COLO668 (cell line): ENCODE measurements at regions not wholly inside any gene's neighbourhood (a gene's known extent, or its start where the extent isn't known, plus 50 kb on each side); places are given as distances from the start of the nearest gene placed in this dataset.

ENCODE experiments used
- DNase-seq: peaks from one replicate; lab custom pipeline; 2025; ENCODE audit not compliant: unreplicated experiment; lab: John Stamatoyannopoulos, UW

- no peak for DNase-seq
Observed at GRCh38 chr6:21459641-21460040, 133.9 kb upstream of the SOX4 start.

DNA sequence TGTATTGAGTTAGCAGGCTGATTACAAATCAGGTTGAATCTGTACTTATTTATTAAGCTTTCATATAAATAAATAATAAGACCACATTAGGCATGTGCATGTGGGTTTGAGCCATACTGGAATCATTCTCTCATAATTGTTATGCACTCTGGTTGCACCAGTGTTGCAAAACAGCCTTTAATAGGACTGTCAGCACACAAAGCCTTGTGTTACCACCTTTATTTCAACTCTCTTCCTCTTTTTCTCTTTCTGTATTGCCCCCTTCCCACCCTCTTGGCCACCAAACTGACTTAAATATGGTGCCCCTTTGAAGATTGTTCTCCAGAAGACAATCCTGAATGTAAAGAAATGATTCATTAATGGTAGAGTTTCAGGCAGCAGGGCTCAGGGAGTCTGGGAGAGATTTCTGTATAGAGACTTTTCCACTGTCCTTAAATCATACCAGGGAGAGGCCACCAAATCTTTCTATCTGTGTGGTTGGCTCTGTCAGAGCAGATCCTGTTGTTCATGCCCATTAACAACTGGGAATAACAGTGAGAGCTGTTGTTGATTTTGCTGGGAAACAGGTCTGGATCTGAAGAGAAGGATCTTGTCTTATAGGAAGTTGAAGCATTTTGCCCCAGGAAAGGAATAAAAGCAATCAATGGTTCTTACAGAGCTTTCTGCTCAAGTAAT lies 131.6 kb upstream of the SOX4 start:
- DNase-seq = no peak

GRCh38 chr6:21462519-21462852 lies 131.1 kb upstream of the SOX4 start:
- DNase-seq = no peak

DNA sequence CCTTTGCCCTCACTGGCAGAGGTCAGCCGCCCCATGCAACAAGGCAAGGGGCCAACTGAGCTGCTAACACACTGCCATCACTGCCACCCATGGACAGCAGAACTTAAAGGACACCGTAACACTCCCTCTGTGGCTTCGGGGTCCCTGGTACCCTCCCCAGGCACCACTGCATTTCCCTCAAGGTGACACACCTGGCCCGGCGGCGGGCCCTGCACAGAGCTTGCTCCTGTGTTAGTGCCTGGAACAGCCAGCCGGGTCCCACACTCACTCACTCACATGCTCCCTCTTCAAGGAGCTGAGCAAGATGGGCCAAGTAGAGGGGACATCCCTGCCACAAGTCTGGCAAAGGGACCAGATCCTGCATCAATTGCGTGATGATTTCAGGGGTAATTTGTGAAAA lies 126.5 kb upstream of the SOX4 start:
- no peak for DNase-seq

DNA sequence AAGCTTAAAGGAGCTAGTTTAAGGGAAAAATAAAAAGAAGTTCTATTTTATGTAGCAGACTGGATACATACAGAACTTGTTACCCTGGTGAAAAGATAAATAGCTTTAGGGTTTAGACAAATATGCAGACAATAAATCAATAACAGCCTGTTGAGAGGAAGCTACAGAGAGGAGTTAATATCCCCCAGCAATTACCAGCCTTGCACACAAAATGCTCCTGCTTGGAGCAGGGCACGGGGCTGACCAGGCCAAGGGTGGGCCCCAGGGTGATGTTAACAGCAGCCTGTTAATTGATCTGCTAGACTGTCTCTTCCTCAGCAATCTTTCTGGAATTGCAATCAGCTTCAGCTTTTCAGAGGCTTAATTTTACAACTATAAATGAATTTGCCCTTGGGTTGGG lies 125.1 kb upstream of the SOX4 start:
- peak; percentile 12 for DNase-seq

DNA sequence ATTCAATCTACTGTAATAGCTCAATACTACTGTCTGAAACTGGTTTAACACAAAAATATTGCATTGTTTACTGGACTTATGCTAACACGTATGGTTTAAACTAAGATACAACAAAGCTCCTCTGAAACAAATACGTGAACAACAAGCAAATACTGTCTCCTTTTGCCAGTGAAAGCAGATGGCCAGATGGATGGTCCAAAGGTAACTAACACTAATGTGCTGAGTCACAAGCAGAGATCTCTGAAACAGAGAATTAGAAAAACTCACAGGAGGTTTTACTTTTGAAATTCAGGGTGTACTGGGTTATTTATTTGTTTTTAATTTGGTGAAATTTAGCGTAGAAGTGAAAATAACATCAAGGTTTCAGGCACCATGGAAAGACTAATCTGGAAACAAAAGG lies 124.3 kb upstream of the SOX4 start:
- DNase-seq = peak; percentile 2

DNA sequence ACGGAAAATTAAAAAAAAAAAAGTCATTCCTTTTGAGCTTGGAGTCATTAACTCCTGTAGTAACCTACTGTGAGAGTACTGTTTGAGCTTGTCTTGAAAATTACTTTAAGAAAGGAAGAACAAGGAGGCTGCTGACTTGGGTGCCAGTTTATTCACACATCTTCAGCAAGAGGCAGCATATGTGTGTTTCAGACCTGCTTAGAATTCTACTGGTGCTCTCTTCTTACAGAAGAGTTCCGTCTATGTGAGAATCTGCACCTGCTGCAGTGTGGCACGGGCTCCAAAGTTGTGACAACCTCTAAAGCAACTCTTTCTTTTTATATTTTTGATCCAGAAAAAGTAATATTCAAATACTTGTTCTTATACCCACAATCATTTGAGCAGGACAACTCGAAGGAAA lies 117.4 kb upstream of the SOX4 start:
- DNase-seq = no peak

DNA sequence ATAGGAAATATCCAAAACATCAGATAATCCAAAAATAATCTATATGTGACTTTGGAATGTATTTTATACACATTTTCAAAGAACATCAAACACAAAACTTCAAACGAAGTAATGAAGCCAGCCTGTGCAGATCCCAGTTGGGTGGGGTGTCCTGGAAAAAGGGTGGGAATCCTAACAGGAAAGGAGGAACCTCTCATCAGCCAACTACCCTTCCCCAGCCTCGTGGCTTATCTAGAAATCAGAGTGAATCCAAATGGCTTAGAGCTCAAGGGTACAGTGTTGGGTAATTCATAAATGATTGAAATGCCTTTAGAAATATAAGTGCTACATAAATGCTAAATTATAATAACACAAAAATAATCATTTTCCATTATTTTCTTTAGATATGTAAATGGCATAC lies 115.1 kb upstream of the SOX4 start:
- no peak for DNase-seq

GRCh38 chr6:21478883-21479539 lies 114.5 kb upstream of the SOX4 start:
- DNase-seq = no peak

GRCh38 chr6:21486115-21486514 lies 107.4 kb upstream of the SOX4 start:
- DNase-seq = no peak

GRCh38 chr6:21489826-21490225 lies 103.7 kb upstream of the SOX4 start:
- DNase-seq = no peak

GRCh38 chr6:21491955-21492354 lies 101.6 kb upstream of the SOX4 start:
- DNase-seq = no peak

GRCh38 chr6:21494505-21494904 lies 99.0 kb upstream of the SOX4 start:
- no peak for DNase-seq

DNA sequence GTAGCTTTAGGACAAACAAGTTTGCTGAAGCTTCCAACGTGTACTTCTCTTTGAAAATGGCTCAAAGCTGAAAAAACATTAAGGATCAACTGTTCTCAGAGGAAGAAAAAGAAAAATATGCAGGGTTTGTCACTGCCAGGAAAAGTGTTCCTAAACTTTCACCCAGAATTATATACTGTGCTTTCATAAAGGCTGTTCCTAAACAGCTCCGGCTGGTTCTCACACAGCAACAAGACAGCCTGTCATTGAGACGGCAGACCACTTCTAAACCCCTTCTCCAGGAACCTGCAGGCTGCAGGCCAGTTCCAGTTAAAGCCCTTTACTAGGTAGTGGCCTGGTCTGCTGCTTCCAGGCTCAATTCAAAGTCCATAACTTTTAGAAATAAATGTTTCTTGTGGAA lies 97.4 kb upstream of the SOX4 start:
- DNase-seq = no peak

- DNase-seq = no peak
Observed at GRCh38 chr6:21496706-21497105, 96.8 kb upstream of the SOX4 start.

GRCh38 chr6:21500314-21501020 lies 93.1 kb upstream of the SOX4 start:
- DNase-seq = no peak

DNA sequence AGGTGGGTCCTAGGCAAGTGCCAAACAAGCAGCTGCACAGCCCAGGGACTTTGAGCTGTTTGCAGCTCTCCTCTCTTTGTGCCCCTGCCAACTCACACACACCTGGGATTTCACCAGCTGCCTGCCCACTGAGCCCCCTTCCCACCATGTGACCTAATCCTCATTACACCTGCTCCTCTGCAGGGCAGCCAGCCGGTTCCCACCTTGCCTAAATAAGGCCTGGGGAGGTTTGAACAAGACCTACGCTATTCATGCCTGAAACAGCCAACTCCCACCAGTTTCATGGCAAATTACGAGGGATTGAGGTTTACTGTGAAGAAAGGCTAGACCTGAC lies 92.6 kb upstream of the SOX4 start:
- peak; percentile 87 for DNase-seq

DNA sequence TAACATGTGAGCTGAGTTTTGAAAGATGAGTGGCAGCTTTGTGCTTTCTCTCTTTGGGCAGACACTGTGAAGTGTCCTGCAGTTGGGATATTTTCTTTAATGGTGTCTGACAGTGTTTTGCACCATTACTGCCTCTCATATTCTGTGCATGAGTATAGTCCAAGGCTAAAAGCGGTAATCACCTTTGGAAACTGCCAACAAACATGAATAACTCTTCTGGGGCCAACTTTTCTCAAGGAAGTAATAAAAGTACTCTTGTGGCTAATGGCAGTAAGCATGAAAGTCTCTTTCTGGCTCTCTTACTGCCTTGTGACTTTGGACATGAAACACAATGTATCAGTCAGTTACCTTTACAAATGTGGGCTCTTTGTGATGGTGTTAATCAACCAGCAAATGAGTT lies 91.7 kb upstream of the SOX4 start:
- no peak for DNase-seq

DNA sequence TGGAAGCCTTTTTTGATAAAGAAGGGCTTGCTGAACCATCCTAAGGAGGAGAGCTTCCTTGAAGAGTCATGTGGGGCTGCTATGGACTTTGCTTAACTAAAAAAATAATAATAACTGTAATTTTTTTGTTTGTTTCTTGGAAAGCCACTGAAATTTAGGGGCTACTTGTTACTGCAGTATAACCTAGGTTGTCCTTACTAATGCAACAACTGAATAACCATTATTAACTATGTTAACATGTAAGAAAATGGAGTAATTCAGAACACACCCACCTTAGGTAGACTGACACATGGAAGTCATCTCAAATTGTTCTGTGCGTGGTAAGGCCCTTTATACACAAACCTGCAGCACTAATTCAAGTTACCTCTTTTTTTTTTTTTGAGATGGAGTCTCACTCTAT lies 90.9 kb upstream of the SOX4 start:
- DNase-seq = no peak

- DNase-seq = no peak
Observed at GRCh38 chr6:21504790-21505189, 88.8 kb upstream of the SOX4 start.

GRCh38 chr6:21505574-21505990 lies 88.0 kb upstream of the SOX4 start:
- DNase-seq = no peak

DNA sequence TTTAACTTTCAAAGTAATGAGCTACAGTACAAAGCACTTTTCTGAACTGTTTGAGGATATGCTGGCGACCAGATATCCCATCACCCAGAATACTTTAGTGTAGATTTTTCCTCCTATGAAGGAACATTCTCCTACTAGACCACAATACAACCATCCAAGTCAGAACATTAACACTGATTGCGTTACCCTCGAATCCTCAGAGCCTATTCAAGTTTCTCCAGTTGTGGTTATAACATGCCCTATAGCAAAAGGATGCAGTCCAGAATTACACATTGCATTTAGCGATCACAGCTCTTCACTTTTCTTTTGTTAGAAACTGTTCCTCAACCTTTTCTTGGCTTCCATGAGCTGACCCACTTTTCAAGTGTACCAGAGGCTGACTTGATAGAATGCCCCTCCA lies 87.4 kb upstream of the SOX4 start:
- DNase-seq = no peak

DNA sequence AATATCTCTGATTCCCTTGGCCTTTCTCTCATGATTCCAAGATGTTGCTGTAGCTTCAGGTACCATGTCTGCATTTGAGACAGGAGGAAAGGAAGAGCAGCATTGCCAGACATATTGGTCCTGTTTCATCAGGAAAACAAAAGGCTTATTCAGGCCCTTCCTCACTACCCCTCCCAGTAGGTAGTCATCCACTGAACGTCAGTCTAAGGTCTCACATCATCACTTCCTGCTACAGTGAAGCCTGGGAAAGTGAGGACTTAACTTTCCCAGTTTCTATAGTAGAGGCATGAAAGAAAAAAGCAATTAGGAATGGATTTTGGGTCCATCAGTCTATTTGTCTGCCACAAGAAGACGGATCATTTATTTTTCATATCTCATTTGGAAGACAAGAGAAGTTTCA lies 85.7 kb upstream of the SOX4 start:
- no peak for DNase-seq
